ENCODE measurements at regions not wholly inside any gene's neighbourhood (a gene's known extent, or its start where the extent isn't known, plus 50 kb on each side); places are given as distances from the start of the nearest gene placed in this dataset.

- no peaks in the 10 kb centered on the region for H3K4me1 ChIP-seq
- no peak overlapping the region for H3K4me3 ChIP-seq (ENCODE audit: low read depth, low read length)
- no peaks in the 10 kb centered on the region for H3K9me3 ChIP-seq (ENCODE audit: control insufficient read depth, low read length)
- no peaks in the 10 kb centered on the region for H3K36me3 ChIP-seq (ENCODE audit: control insufficient read depth, insufficient read depth, low read length)
- no peak overlapping the region for H3K4me2 ChIP-seq (ENCODE audit: low read length)
- no peaks in the 10 kb centered on the region for H3K79me2 ChIP-seq
- H3K27ac ChIP-seq = no peak overlapping the region
- H3K27me3 ChIP-seq (ENCODE audit: control insufficient read depth, insufficient read depth, low read length) = no peaks in the 10 kb centered on the region
- no peak overlapping the region for H2AFZ ChIP-seq
- TF ChIP-seq, protein P1, sequence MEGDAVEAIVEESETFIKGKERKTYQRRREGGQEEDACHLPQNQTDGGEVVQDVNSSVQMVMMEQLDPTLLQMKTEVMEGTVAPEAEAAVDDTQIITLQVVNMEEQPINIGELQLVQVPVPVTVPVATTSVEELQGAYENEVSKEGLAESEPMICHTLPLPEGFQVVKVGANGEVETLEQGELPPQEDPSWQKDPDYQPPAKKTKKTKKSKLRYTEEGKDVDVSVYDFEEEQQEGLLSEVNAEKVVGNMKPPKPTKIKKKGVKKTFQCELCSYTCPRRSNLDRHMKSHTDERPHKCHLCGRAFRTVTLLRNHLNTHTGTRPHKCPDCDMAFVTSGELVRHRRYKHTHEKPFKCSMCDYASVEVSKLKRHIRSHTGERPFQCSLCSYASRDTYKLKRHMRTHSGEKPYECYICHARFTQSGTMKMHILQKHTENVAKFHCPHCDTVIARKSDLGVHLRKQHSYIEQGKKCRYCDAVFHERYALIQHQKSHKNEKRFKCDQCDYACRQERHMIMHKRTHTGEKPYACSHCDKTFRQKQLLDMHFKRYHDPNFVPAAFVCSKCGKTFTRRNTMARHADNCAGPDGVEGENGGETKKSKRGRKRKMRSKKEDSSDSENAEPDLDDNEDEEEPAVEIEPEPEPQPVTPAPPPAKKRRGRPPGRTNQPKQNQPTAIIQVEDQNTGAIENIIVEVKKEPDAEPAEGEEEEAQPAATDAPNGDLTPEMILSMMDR (IDR thresholded peaks at IDR 0.05) = no peak
- no peak overlapping the region for H3K9ac ChIP-seq
Observed at GRCh38 chr6:151721146-151721545, 86.3 kb upstream of the ESR1 start.

GRCh38 chr6:151721671-151722070, 85.8 kb upstream of the ESR1 start:
- H3K4me3 ChIP-seq (ENCODE audit: low read depth, low read length) = no peak overlapping the region
- H3K36me3 ChIP-seq (ENCODE audit: control insufficient read depth, insufficient read depth, low read length) = no peaks in the 10 kb centered on the region
- no peaks in the 10 kb centered on the region for H3K9me3 ChIP-seq (ENCODE audit: control insufficient read depth, low read length)
- H3K4me1 ChIP-seq = no peaks in the 10 kb centered on the region
- no peaks in the 10 kb centered on the region for H3K79me2 ChIP-seq
- TF ChIP-seq, protein P1 (IDR thresholded peaks at IDR 0.05) = no peak
- no peak overlapping the region for H3K9ac ChIP-seq
- no peak overlapping the region for H3K27ac ChIP-seq
- H2AFZ ChIP-seq = no peak overlapping the region
- no peak overlapping the region for H3K4me2 ChIP-seq (ENCODE audit: low read length)
- no peaks in the 10 kb centered on the region for H3K27me3 ChIP-seq (ENCODE audit: control insufficient read depth, insufficient read depth, low read length)

GRCh38 chr6:151722342-151722741, 85.1 kb upstream of the ESR1 start:
- no peaks in the 10 kb centered on the region for H3K4me1 ChIP-seq
- no peak overlapping the region for H3K4me2 ChIP-seq (ENCODE audit: low read length)
- no peak overlapping the region for H2AFZ ChIP-seq
- H3K4me3 ChIP-seq (ENCODE audit: low read depth, low read length) = no peak overlapping the region
- H3K36me3 ChIP-seq (ENCODE audit: control insufficient read depth, insufficient read depth, low read length) = no peaks in the 10 kb centered on the region
- no peaks in the 10 kb centered on the region for H3K27me3 ChIP-seq (ENCODE audit: control insufficient read depth, insufficient read depth, low read length)
- H3K9me3 ChIP-seq (ENCODE audit: control insufficient read depth, low read length) = no peaks in the 10 kb centered on the region
- no peaks in the 10 kb centered on the region for H3K79me2 ChIP-seq
- H3K27ac ChIP-seq = no peak overlapping the region
- TF ChIP-seq, protein P1 (IDR thresholded peaks at IDR 0.05) = no peak
- no peak overlapping the region for H3K9ac ChIP-seq

DNA sequence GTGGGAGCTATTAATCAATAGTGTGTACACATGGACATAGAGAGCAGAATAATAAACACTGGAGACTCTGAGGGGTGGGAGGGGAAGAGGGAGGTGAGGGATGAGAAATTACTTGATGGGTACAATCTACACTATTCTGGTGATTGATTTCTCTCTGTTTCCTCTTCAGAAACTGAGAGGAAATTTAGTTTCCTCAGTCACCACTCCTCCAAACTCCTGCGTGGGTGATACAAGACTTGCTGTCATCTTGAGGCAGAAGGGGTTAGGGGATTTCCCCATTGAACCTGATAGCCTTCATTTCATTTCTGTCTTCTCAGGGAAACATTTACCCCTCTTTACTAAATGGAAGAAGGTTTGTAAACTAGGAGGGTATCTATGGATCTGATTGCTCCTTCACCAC, 84.3 kb upstream of the ESR1 start:
- no peak overlapping the region for H3K4me3 ChIP-seq (ENCODE audit: low read depth, low read length)
- no peak overlapping the region for H3K9ac ChIP-seq
- no peaks in the 10 kb centered on the region for H3K9me3 ChIP-seq (ENCODE audit: control insufficient read depth, low read length)
- H3K27ac ChIP-seq = no peak overlapping the region
- H3K27me3 ChIP-seq (ENCODE audit: control insufficient read depth, insufficient read depth, low read length) = no peaks in the 10 kb centered on the region
- TF ChIP-seq, protein P1 (IDR thresholded peaks at IDR 0.05) = no peak
- no peaks in the 10 kb centered on the region for H3K79me2 ChIP-seq
- H3K36me3 ChIP-seq (ENCODE audit: control insufficient read depth, insufficient read depth, low read length) = no peaks in the 10 kb centered on the region
- H2AFZ ChIP-seq = no peak overlapping the region
- no peak overlapping the region for H3K4me2 ChIP-seq (ENCODE audit: low read length)
- no peaks in the 10 kb centered on the region for H3K4me1 ChIP-seq

- H3K4me1 ChIP-seq = no peaks in the 10 kb centered on the region
- H2AFZ ChIP-seq = no peak overlapping the region
- no peaks in the 10 kb centered on the region for H3K9me3 ChIP-seq (ENCODE audit: control insufficient read depth, low read length)
- H3K9ac ChIP-seq = no peak overlapping the region
- no peaks in the 10 kb centered on the region for H3K27me3 ChIP-seq (ENCODE audit: control insufficient read depth, insufficient read depth, low read length)
- TF ChIP-seq, protein P1 (IDR thresholded peaks at IDR 0.05) = no peak
- no peak overlapping the region for H3K4me2 ChIP-seq (ENCODE audit: low read length)
- no peaks in the 10 kb centered on the region for H3K79me2 ChIP-seq
- H3K4me3 ChIP-seq (ENCODE audit: low read depth, low read length) = no peak overlapping the region
- H3K27ac ChIP-seq = no peak overlapping the region
- no peaks in the 10 kb centered on the region for H3K36me3 ChIP-seq (ENCODE audit: control insufficient read depth, insufficient read depth, low read length)
Observed at GRCh38 chr6:151729829-151730495, 77.5 kb upstream of the ESR1 start.

All from parathyroid adenoma (tissue), 2 donors.